Uterus (tissue), 3 donors: ENCODE measurements at regions not wholly inside any gene's neighbourhood (a gene's known extent, or its start where the extent isn't known, plus 50 kb on each side); places are given as distances from the start of the nearest gene placed in this dataset.

ENCODE experiments used
- DNase-seq, 2 donors: peaks; one replicate each; pipeline ENCODE4 v3.0.0-alpha.2; 2019 to 2020
- H3K27ac ChIP-seq, 2 donors: fragments of 200-600 bp; sonication (generic); 1 replicate in 1 of 2; 2 replicates in 1 of 2; pipeline ENCODE4 v1.5.1; 2016 to 2018
- H3K27me3 ChIP-seq, 2 donors: fragments of 200-600 bp; sonication (generic); one replicate each; pipeline ENCODE4 v1.5.1; 2018 to 2019; ENCODE audit warnings: control low read depth in 1 of 2
- H3K36me3 ChIP-seq, 2 donors: fragments of 200-600 bp; sonication (generic); one replicate each; pipeline ENCODE4 v1.5.1; 2019; ENCODE audit warnings: control low read depth in 1 of 2
- H3K4me1 ChIP-seq, 2 donors: fragments of 200-600 bp; sonication (generic); one replicate each; pipeline ENCODE4 v1.5.1; 2018 to 2019; ENCODE audit warnings: control low read depth in 1 of 2
- H3K4me3 ChIP-seq, 2 donors: fragments of 200-600 bp; sonication (generic); 1 replicate in 1 of 2; 2 replicates in 1 of 2; pipeline ENCODE4 v1.5.1; 2018 to 2019; ENCODE audit warnings: mild to moderate bottlenecking in 1 of 2
- H3K9me3 ChIP-seq, 2 donors: fragments of 200-600 bp; sonication (generic); one replicate each; pipeline ENCODE4 v1.5.1; 2019; ENCODE audit warnings: control low read depth in 1 of 2
- CTCF ChIP-seq, 4 experiments: fragments of 200-600 bp in 2 of 4; fragments of 450-650 bp in 2 of 4; sonication (generic) in 2 of 4; IDR thresholded peaks; one replicate each; pipeline ENCODE4 v1.5.1; 2016 to 2019; ENCODE audit warnings: antibody characterized with exemption in 4 of 4, mild to moderate bottlenecking in 2 of 4, moderate library complexity in 1 of 4
- POLR2A ChIP-seq, 2 donors: fragments of 450-650 bp; IDR thresholded peaks; one replicate each; pipeline ENCODE4 v1.6.1; 2016; ENCODE audit warnings: antibody characterized with exemption in 2 of 2, mild to moderate bottlenecking in 1 of 2, moderate library complexity in 1 of 2
- intact Hi-C: fragments of 100-400 bp; cut with DNase I; formaldehyde crosslinking; loops from one replicate; pipeline ENCODE4 v1.15.1; 2023; ENCODE audit warnings: low total_unique reads
- donor health status: DM: yes; HTN: yes; CAD: no.

- Histone ChIP-seq H3K4me3 (no peak overlapping the region), H3K27me3 (no peaks in the 10 kb centered on the region), H3K36me3 (no peaks in the 10 kb centered on the region), H3K27ac (peak overlapping the region; percentile 61 to 71), H3K4me1 (no peaks in the 10 kb centered on the region), H3K9me3 (no peaks in the 10 kb centered on the region)
- intact Hi-C loops = no loop called here
- peak; percentile 47 to 61 for DNase-seq
- TF ChIP-seq POLR2A (IDR thresholded peaks at IDR 0.05) = no peak
- TF ChIP-seq CTCF (IDR thresholded peaks at IDR 0.05) = no peak
Observed at GRCh38 chr13:80132741-80133601, 208.0 kb downstream of the SPRY2 start.

- Histone ChIP-seq H3K4me3 (peak overlapping the region in 1 of 2 donors; percentile 10), H3K27me3 (no peaks in the 10 kb centered on the region), H3K4me1 (no peaks in the 10 kb centered on the region), H3K36me3 (no peaks in the 10 kb centered on the region), H3K9me3 (no peaks in the 10 kb centered on the region), H3K27ac (peak overlapping the region; percentile 18 to 55)
- TF ChIP-seq CTCF (IDR thresholded peaks at IDR 0.05) = no peak
- no peak for TF ChIP-seq POLR2A (IDR thresholded peaks at IDR 0.05)
- intact Hi-C loops = no loop called here
- peak; percentile 37 to 39 for DNase-seq
Observed at GRCh38 chr13:80131204-80131603, 209.7 kb downstream of the SPRY2 start.

GRCh38 chr13:80126389-80127068, 214.4 kb downstream of the SPRY2 start:
- no peaks in the 10 kb centered on the region for H3K27me3 ChIP-seq
- intact Hi-C loops = no loop called here
- H3K9me3 ChIP-seq = no peaks in the 10 kb centered on the region
- no peak for TF ChIP-seq POLR2A (IDR thresholded peaks at IDR 0.05)
- TF ChIP-seq CTCF (IDR thresholded peaks at IDR 0.05) = no peak
- H3K27ac ChIP-seq = no peak overlapping the region
- H3K4me1 ChIP-seq = no peaks in the 10 kb centered on the region
- no peak overlapping the region for H3K4me3 ChIP-seq
- no peak for DNase-seq
- H3K36me3 ChIP-seq = no peaks in the 10 kb centered on the region

- intact Hi-C loops = no loop called here
Observed at GRCh38 chr13:80123945-80124344, 217.0 kb downstream of the SPRY2 start.

More at GRCh38 chr13:80123945-80124344, 217.0 kb downstream of the SPRY2 start:
- H3K27ac ChIP-seq = no peak overlapping the region
- H3K4me1 ChIP-seq = no peaks in the 10 kb centered on the region
- no peak for DNase-seq
- no peak for TF ChIP-seq POLR2A (IDR thresholded peaks at IDR 0.05)
- TF ChIP-seq CTCF (IDR thresholded peaks at IDR 0.05) = no peak
- H3K36me3 ChIP-seq = no peaks in the 10 kb centered on the region
- no peaks in the 10 kb centered on the region for H3K9me3 ChIP-seq
- no peaks in the 10 kb centered on the region for H3K27me3 ChIP-seq
- no peak overlapping the region for H3K4me3 ChIP-seq
